Glomerular endothelial cell (primary cell): ENCODE measurements at regions not wholly inside any gene's neighbourhood (a gene's known extent, or its start where the extent isn't known, plus 50 kb on each side); places are given as distances from the start of the nearest gene placed in this dataset.
"Not testable (repeated sequence)": the region's sequence is repeated elsewhere in the genome, so short reads cannot be mapped to it uniquely, and the experiment has no call there.

Experiments
- DNase-seq: peaks from one replicate; pipeline ENCODE4 v3.0.0-alpha.2; 2011; ENCODE audit warnings: low read depth, low spot score; ENCODE audit errors: extremely low read depth

DNA sequence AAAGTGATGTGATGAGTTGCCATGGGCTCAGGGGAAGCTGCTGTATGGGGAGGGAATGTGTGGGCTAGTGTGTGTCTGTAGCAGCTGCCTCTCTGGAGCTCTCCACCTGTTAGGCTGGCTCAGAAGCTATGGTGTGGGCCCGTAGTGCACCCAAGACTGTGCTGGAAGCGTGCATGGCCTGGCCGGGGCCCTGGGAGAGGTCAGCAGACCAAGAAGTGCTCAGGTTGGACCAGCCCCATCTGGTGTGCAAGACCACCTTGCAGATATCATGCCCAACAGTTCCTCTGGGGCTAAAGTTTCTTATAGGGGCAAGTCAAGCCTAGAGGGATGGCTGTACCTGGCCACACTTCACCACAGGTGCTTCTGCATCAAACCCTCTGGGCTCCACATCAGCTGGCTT, 274.4 kb upstream of the CCDC179 start:
- no peak for DNase-seq

DNA sequence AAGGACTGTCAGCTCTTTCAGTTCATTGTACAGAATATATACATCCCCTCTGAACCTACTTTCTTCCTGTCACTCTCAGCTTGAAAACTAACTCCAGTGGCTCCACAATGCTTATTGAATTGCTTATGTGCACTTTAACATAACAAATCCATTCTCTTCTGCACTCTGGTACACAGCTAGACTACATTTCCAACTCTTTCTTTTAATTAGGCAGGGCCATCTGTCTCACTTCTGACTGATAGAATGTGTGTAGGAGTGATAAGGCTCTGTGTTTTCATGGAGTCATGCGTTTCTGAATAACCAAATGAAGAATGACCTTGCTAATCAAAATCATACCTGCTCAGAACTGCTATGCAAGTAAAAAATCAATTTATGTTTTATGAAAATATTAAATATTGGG, 278.5 kb upstream of the CCDC179 start:
- no peak for DNase-seq

DNA sequence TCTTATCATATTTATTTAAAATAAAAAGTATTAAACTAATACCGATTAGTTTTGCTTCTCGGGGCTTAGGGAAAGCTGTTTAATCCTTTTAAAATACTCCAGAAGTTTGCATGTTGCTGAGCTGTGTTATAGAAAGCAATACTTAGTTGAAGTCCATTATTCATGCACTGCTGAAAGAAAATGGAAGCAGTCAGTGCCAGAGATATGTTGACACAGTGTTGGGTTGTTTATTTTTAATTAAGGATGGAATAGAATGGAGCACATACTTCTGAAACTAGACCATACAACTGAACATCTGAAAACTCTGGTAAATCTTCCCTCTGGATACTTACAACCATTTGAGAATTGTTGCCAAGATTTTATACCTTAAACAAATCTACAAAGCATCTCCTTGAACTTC, 282.7 kb upstream of the CCDC179 start:
- DNase-seq: no peak

DNA sequence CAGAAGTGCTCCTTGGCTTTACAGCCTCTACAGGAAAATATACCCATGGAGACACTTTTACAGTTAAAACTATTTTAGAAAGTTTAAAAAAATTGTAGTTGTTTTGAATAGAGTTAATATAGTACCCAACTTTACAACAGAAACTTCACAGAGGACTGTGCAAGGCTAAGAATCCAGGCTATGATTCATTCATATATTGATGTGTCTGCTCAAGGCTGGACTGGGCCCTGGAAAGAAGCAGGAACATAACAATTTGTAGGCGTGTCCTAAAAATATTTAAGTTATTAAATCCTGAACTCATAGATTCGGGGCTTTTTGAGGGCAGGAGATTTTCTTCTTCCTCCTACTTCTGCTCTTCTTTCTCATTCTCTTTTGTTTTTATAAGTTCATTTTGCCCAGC, 291.5 kb upstream of the CCDC179 start:
- no peak for DNase-seq

DNA sequence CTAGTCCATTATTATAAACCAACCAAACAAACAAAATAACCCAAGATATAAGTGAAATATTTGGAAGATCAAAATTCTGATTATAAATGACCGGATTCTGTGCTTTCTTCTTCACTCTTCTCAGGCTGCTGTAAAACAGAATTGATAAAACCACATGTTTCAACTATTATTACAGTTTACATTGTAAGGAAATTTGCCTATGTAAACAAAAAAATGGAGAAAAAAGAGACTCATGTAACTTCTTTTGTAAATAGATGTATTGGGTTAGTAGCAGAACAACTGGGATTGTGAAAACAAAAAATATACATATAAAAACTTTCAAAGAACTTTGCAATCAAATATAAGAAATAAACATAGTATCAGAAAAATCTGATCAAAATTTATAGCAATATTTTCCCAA, 295.2 kb upstream of the CCDC179 start:
- no peak for DNase-seq

DNA sequence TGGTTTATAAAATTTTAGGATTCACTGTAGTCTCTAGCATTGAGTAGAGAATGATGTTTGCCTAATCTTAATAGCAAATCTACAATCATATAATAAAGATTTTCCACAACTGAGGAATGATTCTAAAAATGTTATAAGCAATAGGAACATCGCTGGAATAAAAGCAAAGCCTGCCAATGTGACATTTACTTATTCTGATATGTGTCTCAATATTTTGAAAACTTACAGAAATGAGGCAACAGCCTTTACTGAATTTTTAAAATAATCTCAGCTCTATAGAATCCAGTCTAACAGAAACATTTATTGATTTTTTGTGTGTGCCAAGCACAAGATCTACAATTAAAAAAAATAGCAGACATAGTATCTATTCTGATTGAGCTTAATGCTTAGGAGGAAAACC, 303.7 kb upstream of the CCDC179 start:
- no peak for DNase-seq

DNA sequence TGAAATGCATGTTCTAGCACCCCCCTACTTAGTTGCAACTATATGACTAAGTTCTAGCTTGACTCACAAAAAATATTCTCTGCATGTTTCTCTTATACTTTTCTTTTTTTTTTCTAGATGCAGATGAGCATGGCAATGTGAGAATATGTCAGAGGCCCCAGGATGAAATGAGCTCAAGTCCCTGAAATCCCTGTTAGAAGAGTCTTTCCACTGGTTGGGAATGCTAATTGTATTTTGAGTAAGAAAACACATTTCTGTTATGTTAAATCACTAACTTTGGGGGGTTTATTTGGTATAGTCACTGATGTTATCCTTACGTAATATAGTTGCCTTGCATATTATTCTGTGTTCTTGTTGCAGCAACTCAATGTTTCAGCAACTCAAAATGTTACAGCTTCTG, 306.1 kb upstream of the CCDC179 start:
- no peak for DNase-seq

DNA sequence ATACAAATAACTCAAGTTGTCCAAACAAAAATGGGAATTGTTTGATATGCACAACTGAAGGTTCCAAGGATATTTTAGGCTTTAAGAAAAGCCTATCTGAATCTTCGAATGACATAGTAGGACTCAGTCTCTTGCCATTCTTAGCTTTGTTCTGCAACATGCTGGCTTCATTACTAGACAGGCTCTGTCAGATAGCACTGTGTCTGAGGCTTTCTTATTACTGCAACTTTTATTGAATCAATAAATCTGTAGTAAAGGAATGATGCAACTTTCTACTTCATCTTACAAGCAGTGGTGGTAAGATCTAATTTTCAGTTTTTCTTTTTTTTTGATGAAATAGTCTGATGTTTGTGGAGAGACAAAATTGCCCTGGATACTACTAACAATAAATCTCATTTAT, 319.3 kb upstream of the CCDC179 start:
- no peak for DNase-seq

DNA sequence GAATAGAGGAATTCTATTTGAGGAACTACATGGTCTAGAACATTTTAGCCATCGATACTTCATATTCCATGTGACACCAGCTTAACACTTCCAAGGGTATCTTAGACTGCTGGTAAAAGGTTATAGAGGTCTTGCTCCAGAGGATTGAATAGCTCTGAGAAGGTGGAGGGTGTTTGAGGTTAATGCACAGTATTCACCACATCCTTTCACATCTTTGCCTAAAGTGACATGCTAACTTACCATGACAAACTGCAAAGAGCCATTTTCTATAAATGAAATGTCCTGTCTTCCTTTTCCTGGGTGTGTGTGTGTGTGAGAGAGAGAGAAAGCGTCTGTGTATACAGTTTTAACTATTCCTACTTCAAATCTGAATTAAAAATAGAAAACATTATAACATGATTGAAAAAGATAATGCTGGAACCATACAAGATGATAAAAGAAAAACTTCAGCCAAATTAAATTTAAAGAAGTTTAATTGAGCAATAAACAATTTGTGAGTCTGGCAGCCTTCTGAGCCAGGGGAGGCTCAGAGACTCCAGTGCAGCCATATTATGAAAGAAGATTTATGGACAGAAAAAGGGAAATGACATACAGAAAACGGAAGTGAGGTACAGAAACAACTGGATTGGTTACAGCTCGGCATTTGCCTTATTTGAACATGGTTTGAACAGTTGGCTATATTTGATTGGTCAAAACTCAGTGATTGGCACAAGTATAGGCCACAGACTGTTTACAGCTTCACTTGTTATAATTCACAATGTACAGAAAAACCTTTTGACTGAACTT, 320.9 kb upstream of the CCDC179 start:
- no peak for DNase-seq

DNA sequence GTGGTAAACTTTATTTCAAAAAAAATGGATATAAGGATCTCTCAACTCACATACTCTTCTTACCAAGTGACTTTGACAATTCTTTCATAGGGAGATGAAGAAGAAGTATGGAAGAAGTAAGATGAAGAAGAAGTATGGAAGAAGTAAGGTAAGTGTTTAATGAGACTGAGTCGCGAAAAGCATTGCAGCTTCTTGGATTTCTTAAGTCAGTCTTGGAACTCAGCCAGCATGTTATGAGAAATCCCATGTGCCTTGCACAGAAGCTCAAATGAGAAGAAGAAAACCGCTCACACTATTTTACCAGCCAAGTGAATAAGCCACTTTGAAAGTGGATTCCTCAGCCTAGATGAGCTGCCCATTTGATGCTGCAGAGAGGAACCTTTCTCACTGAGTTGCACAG, 332.0 kb upstream of the CCDC179 start:
- DNase-seq: no peak

DNA sequence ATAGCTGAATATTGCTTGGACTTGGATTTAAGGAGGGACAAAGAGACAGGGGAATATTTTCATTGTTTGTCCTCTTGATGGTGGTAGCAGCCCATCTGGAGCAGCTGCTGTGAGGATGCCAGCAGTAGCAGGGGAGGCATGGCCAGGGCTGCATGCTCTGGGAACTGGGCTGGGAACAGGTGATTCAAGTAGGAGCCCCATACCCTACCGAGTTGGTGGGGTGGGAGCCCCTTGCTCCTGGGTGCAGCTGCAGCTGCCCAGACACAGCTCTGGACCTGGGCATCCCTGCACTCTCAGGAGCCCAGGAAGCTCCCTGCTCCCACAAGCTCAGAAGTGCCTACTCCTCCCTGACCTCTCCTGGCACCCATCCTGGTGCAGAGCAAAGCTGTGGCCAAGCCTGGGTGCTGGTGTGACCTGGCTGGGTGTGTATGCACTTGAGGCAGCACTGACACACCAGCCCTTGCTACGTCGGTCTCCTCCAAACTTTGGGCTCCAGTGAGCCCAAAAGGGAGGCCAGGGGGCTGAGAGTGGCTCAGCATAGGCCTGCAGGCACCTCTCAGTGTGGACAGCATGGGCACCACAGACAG, 341.8 kb upstream of the CCDC179 start:
- no peak for DNase-seq

DNA sequence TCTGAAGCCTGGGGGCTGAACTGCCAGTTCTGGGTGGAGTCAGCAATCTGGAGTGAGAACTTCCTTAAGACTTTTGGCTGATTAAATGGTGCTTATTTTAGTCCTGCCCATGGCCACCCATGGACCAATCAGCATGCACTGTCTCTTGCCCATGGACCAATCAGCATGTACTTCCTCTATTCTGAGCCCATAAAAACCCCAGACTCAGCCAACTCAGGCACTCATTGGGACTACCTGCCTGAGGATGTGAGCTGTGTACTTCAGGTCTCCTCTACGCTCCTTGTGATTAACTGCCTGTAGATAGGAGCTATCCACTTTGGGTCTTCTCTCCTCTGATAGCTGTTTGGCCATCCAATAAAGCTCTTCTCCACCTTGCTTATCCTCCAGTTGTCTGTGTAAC, 342.3 kb upstream of the CCDC179 start:
- DNase-seq: no peak

DNA sequence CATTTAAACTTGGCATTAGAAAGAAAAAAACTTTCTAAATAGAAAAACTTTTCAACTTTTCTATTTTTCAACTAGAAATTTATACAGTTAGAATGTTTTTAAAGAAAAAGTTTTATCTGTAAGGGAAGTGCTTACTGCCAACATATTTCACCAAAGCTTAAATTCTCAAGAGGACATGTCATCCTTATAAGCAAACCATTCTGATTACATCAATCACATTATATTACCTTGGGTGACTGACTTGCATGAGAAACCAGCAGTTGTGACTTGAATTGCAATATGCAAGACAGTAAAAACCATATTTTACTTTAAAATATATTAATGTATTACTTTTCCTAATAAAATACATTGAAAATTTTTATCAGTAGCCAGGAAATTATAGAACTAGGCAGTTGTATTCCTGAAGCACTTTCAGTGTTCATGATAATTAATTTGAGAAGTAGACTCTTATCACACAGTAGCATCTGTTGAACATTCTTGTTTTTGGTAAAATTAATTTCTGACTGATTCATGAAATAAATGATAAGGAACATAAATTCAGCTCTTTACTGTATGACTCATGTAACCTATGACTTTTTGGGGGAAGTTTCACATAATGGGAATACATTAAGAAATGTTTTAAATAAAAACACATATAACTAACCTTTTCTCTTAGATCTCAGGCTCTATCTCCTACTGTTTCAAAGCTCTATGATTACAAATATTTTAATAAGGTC, 345.0 kb upstream of the CCDC179 start:
- peak; percentile 48 for DNase-seq

DNA sequence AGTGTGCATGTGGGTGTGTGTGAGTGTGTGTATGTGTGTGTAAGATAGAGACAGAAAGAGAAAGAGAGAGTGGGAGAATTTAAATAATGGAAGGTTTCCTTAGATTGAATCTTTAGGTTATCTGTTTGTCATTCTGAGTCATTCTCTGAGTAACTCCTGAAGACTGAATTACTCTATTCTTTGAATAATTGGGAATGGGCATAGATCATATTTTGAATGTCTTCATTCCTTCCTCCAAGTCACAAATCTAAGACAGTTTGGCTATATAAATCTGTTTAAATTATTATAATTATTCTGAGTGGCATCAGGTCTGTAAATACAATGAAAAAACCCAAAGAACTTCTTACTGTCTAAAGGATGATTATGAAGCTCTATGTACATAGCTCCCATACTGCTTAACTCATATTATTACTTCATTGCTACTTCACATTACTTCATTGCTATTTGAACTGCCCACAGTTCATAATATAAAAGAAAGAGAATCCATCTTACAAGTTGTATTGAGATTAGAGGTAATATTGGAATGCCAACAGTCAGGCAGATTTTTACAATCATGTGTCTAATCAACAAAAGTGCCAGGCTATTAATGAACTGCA, 346.6 kb upstream of the CCDC179 start:
- no peak for DNase-seq

DNA sequence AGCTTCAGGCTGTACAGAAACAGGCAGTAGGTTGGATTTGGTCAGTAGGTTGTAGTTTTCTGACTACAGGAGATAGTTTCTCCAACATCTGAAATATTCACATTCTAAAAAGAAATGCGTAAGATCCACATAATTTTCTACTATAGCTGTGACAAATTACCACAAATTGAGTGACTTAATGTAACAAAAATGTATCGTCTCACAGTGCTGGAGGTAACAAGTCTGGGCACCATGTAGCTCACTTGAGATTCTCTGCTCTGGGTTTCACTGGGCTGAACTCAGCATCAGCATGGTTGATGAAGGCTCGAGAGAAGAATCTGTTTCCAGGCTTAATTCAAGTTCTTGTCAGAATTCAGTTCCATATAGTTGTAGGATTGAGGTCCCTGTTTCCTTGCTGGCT, 350.9 kb upstream of the CCDC179 start:
- DNase-seq: no peak

DNA sequence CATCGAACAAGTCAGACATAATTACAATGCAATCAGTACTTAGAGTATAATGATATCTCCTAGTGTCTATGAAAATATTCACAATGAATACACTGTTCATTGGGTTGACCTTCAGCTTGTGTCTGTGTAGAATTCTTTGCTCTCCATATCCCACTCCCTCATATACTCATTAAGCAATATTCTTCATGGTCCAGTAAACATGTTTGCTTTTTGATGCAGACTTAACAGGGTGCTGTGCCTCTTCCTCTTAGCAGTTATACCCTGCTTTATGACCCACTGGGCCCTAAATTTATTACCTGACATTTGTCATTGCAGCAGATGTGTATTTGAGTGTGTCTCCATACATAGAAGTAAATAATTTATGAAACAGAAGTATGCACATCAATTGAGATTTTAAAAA, 352.5 kb upstream of the CCDC179 start:
- DNase-seq: no peak

DNA sequence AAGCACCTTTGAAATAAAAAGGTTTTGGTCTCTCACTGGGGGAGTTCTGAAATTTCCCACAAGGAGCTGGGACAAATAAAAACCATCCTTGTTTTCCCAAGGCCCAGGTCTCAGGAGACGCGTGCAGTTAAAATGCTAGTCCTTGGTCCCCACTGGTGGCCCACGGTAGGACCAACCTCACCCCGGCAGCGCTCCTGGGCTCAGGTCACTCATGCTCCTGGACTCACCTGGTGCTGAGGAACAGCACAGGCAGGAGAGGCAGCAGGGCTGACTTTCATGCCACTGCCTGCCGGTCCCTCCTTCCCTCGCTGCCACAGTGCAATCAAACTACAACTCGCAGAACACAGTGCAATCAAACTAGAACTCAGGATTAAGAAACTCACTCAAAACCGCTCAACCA, 356.8 kb upstream of the CCDC179 start:
- DNase-seq: no peak

DNA sequence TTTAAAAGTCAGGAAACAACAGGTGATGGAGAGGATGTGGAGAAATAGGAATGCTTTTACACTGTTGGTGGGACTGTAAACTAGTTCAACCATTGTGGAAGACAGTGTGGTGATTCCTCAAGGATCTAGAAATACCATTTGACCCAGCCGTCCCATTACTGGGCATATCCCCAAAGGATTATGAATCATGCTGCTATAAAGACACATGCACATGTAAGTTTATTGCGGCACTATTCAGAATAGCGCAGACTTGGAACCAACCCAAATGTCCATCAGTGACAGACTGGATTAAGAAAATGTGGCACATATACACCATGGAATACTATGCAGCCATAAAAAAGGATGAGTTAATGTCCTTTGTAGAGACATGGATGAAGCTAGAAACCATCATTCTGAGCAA, 359.8 kb upstream of the CCDC179 start:
- DNase-seq: not testable (repeated sequence)

DNA sequence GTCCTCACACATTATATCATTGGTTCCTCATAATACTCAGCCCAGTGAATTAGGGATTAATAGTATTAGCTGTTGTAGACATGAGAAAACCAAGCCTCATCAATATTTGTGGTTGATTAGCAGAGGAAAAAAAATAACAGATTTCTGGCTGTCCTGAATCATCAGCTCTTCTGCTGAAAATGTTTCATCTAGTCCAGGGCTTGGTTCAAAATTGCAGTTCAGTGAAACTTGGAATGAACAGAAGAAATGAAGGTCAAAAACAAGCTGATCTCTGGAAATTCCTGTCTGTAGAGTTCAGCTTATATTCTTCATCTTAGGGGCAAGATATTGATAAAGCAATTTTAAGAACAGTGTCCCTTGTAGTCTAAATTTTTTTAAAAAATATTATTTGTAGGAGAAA, 361.1 kb upstream of the CCDC179 start:
- DNase-seq: no peak

DNA sequence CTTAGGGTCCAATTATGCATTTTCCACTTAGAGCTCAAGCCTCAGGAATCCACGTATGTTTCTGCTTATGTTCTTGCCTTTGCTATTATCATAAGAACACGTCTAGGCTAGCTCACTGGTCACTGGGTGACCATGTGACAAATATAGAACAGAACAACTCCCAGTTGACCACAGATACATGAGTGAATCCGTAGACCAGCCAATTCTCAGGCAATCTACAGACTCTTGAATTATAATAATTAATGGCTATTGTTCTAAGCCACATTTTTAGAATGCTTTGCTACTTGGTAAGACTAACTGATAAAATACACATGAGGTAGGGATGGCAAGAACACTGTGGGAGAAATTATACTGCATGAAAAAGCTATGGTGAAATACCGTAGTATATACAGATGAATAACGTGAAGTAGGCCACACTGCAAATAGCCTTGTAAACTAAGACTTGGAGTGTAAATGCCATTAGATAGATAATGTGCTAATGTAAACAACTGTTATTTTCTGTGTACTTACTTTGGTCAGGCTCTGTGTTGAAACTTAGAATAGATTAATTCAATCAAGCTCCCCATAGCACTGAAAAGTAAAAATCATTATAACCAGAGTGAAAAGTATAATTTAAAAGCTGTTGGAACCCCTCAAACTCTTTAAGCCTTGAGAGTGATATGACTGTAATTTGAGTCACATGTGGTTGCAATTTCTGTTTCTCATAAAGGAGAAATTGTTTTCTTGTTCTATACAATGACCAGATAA, 366.2 kb upstream of the CCDC179 start:
- DNase-seq: no peak

DNA sequence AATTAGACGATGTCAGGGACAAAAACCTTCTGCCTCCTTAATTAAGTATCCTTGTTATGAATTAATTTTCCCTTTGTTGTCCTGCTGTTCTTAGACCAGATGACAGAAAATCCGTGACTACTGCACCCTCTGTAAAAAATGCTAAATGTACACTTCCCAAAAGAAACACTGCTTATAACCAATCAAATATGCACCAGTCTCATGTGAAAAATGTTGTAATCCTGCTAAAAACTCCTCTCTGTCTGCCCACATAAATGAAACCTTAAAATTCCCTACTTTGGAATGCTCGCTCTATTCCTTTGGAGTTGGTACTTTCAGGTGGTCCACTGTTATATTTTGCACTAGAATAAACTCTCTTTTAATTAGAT, 366.8 kb upstream of the CCDC179 start:
- no peak for DNase-seq
